Right lobe of liver (tissue), 4 donors: ENCODE measurements at regions not wholly inside any gene's neighbourhood (a gene's known extent, or its start where the extent isn't known, plus 50 kb on each side); places are given as distances from the start of the nearest gene placed in this dataset.

Experiments used
- CTCF ChIP-seq, 4 donors: fragments of 200-600 bp in 3 of 4; fragments of 450-650 bp in 1 of 4; IDR thresholded peaks; one replicate each; pipeline versions ENCODE4 v1.5.1 to v1.8.0; 2016 to 2022; ENCODE audit warnings: antibody characterized with exemption in 4 of 4, mild to moderate bottlenecking in 2 of 4
- POLR2A ChIP-seq: fragments of 450-650 bp; IDR thresholded peaks from one replicate; pipeline ENCODE4 v1.6.1; 2017; ENCODE audit warnings: antibody characterized with exemption, mild to moderate bottlenecking
- donor health status: DM: no; HTN: no; CAD: no.
- donor health status: DM: no; HTN: no; CAD: no.
- donor health status: DM: no; HTN: yes; CAD: no.

- TF ChIP-seq CTCF (IDR thresholded peaks at IDR 0.05) (no peak), POLR2A (no peak)
These were observed 224.6 kb upstream of the LRRTM4 start for GRCh38 chr2:77746780-77747179.
